ENCODE measurements at regions not wholly inside any gene's neighbourhood (a gene's known extent, or its start where the extent isn't known, plus 50 kb on each side); places are given as distances from the start of the nearest gene placed in this dataset.

DNA sequence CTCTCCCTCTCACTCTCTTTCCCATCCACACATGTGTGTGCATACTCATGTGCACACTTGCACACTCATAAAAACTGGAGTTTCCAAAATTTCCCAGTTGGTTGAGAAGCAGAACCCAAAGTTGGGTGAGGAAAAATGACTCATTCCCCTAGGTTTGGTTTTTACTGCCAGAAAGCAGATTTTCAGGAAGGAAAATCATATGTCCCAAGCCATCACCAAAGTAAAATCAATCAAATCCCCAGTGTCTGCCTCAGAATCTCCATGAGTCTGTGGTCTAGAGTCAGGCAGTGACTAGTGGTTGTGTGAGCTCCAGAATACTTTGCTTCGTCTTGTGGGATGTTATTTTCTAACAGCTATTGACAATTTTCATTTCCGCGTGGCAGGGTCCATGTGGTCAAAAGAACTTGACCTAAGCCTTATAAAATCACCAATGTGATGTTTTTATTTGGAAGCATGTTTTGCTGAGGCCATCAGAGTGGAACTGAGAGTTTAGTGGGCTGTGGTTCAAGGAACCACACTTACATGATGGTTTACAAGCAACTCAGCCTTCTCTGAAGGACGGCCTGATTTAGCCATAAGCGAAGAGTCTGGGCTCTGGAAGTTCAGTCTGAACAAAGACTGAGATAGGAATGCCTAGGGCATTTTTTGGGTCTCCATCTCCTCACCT is 81.9 kb upstream of the CCN6 start:
- Histone ChIP-seq H3K4me3 (no peak overlapping the region), H3K9me3 (replicated peaks) (no peaks in the 10 kb centered on the region), H3K4me1 (peaks cover 17% of the 10 kb centered on the region), H3K36me3 (no peaks in the 10 kb centered on the region), H3K27me3 (ENCODE audit: low read depth) (no peaks in the 10 kb centered on the region), H3K27ac (replicated peaks) (peak overlapping the region; percentile 76)
- DNase-seq, result no peak
- TF ChIP-seq, protein P1, sequence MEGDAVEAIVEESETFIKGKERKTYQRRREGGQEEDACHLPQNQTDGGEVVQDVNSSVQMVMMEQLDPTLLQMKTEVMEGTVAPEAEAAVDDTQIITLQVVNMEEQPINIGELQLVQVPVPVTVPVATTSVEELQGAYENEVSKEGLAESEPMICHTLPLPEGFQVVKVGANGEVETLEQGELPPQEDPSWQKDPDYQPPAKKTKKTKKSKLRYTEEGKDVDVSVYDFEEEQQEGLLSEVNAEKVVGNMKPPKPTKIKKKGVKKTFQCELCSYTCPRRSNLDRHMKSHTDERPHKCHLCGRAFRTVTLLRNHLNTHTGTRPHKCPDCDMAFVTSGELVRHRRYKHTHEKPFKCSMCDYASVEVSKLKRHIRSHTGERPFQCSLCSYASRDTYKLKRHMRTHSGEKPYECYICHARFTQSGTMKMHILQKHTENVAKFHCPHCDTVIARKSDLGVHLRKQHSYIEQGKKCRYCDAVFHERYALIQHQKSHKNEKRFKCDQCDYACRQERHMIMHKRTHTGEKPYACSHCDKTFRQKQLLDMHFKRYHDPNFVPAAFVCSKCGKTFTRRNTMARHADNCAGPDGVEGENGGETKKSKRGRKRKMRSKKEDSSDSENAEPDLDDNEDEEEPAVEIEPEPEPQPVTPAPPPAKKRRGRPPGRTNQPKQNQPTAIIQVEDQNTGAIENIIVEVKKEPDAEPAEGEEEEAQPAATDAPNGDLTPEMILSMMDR (IDR thresholded peaks at IDR 0.05; ENCODE audit: borderline replicate concordance), result no peak
- intact Hi-C loops (cut with micrococcal nuclease), result no loop called here

DNA sequence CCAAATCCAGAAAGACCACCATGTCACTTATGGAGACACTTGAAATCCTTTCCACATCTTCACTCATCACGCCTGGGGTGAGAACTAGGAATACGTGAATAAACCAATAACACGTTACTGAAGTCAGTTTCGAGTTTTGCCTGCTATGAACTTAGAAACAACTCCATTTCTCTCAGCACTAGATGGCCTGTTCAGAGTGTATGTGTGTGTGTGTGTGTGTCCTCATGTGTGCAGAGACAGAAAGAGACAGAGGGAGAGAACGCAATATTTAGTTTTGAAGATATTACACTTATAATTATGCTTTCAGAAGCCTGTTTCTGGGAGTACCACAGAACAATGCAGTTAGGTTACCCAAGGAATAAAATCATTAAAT is 81.2 kb upstream of the CCN6 start:
- H3K4me3 ChIP-seq, result peak overlapping the region; percentile 22
- TF ChIP-seq, protein P1 (IDR thresholded peaks at IDR 0.05; ENCODE audit: borderline replicate concordance), result no peak
- intact Hi-C loops (cut with micrococcal nuclease), result no loop called here
- no peaks in the 10 kb centered on the region for H3K27me3 ChIP-seq (ENCODE audit: low read depth)
- H3K4me1 ChIP-seq, result peaks cover 17% of the 10 kb centered on the region
- no peak for DNase-seq
- no peaks in the 10 kb centered on the region for H3K9me3 ChIP-seq (replicated peaks)
- no peaks in the 10 kb centered on the region for H3K36me3 ChIP-seq
- H3K27ac ChIP-seq (replicated peaks), result peak overlapping the region; percentile 76

DNA sequence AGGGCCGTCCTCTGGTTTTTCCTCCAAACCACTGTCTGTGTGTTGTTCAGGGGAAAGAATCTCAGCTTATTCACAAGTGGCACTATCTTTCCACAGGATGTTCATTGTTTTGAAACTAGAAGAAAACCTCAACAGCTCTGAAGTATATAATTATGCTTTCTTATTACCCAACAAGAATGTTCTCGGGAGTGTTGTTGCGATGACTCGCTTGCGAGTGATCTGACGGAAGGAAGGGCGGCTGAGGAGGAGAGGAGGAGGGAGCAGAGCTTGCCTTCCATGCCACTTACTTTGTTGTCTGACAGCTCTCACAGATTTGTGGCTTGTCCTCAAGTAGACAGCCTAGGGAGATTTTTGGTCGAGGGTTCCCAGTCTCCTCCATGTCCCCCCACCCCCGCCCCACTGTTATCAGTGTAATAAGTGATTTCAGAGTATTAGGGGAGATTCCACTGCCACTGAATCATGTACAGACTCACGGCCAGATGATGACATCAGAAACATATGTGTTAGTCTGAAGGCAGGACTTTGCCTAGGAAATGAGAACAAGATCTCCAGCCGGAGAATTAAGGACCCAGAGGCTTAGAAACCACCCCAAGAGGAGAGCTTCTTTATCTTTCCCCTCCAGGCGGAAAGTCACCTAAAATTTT is 80.7 kb upstream of the CCN6 start:
- Histone ChIP-seq H3K27me3 (ENCODE audit: low read depth) (no peaks in the 10 kb centered on the region), H3K36me3 (no peaks in the 10 kb centered on the region), H3K4me3 (peak overlapping the region; percentile 22), H3K9me3 (replicated peaks) (no peaks in the 10 kb centered on the region), H3K4me1 (peaks cover 17% of the 10 kb centered on the region), H3K27ac (replicated peaks) (peak overlapping the region; percentile 76)
- intact Hi-C loops (cut with micrococcal nuclease), result no loop called here
- DNase-seq, result peak; percentile 28
- TF ChIP-seq, protein P1 (IDR thresholded peaks at IDR 0.05; ENCODE audit: borderline replicate concordance), result no peak

DNA sequence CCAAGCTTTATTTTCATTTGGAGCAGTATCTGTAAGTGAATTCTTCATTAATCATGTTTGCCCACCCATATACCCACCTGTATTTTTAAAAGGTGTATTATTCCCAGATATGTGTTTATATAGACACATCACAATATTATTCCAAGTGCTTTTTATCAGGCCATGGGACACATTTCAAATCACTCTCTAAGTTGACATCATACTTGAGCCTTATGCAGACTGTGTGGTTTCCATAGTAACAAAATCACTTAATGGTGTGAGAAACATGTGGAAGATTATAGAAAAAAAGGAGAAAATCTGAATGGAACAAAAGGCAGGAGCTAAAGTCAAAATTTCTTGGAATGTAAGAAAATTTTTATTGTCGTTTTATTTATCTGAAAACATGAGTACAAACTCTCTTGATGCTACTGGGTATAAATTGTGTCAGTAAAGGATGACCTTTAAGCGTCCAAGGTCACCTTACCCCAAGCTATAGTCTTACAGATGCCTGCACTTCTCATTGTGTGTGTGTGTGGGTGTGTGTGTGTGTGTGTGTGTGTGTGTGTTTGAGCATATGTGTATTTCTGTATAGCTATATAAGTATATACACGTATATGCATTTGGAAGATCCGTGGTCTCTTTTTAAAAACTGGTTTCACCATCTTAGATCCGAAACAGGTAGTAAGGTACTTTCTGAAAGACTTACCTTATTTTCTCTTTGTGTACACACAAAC is 79.8 kb upstream of the CCN6 start:
- no peak overlapping the region for H3K4me3 ChIP-seq
- no peaks in the 10 kb centered on the region for H3K36me3 ChIP-seq
- DNase-seq, result no peak
- peak overlapping the region; percentile 76 for H3K27ac ChIP-seq (replicated peaks)
- no peaks in the 10 kb centered on the region for H3K27me3 ChIP-seq (ENCODE audit: low read depth)
- TF ChIP-seq, protein P1 (IDR thresholded peaks at IDR 0.05; ENCODE audit: borderline replicate concordance), result no peak
- intact Hi-C loops (cut with micrococcal nuclease), result no loop called here
- peaks cover 17% of the 10 kb centered on the region for H3K4me1 ChIP-seq
- H3K9me3 ChIP-seq (replicated peaks), result no peaks in the 10 kb centered on the region

DNA sequence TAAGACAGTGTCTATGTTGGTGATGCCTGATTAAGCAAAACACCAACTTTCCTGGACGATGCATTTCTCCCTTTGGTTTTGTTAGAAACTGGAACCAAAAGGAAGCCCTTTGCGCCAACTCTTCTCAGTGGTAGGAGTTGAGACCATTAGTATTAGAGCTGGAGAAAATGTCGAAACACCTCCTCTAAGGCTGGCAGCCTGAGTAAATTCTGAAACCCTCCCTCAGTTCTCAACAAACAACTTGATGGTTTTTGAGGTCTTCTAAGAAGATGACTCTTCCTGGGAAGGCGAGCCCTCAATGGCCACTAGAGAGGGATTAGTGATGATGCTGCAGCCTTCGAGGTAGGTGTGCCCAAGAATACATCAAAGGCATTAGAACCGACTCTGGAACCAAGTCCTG is 78.4 kb upstream of the CCN6 start:
- Histone ChIP-seq H3K27me3 (ENCODE audit: low read depth) (no peaks in the 10 kb centered on the region), H3K9me3 (replicated peaks) (no peaks in the 10 kb centered on the region), H3K4me3 (no peak overlapping the region), H3K36me3 (no peaks in the 10 kb centered on the region), H3K4me1 (peaks cover 17% of the 10 kb centered on the region), H3K27ac (replicated peaks) (no peak overlapping the region)
- TF ChIP-seq, protein P1 (IDR thresholded peaks at IDR 0.05; ENCODE audit: borderline replicate concordance), result no peak
- intact Hi-C loops (cut with micrococcal nuclease), result no loop called here
- DNase-seq, result no peak
